ENCODE measurements at regions not wholly inside any gene's neighbourhood (a gene's known extent, or its start where the extent isn't known, plus 50 kb on each side); places are given as distances from the start of the nearest gene placed in this dataset.

GRCh38 chr10:23611308-23612029 lies 172.6 kb downstream of the OTUD1 start:
- Histone ChIP-seq H3K27me3 (replicated peaks; ENCODE audit: insufficient read depth) (no peaks in the 10 kb centered on the region), H3K36me3 (ENCODE audit: low read depth) (no peaks in the 10 kb centered on the region), H3F3A (ENCODE audit: insufficient read depth) (no peaks in the 10 kb centered on the region), H3K4me1 (ENCODE audit: insufficient read depth) (no peaks in the 10 kb centered on the region), H3K9me3 (ENCODE audit: low read depth) (no peaks in the 10 kb centered on the region), H2AFZ (no peak overlapping the region), H3K27ac (no peak overlapping the region), H3K9ac (no peak overlapping the region), H3K4me2 (ENCODE audit: unreplicated experiment) (no peak overlapping the region), H4K20me1 (ENCODE audit: insufficient read depth) (no peaks in the 10 kb centered on the region), H3K9me2 (ENCODE audit: insufficient read depth) (no peaks in the 10 kb centered on the region), H3K79me2 (ENCODE audit: insufficient read depth) (no peaks in the 10 kb centered on the region), H3K4me3 (no peak overlapping the region)
- no peak for DNase-seq
- WGBS, 2 experiments (ENCODE audit: low coverage in 1 of 2, low lambda C conversion rate in 2 of 2, missing lambda C conversion rate in 2 of 2): 19 to 24% methylated on average over 6 of the region's 6 CpGs
- TF ChIP-seq EZH2phosphoT487 (IDR thresholded peaks at IDR 0.05; ENCODE audit: insufficient read depth, low read depth) (no peak), EZH2 (IDR thresholded peaks at IDR 0.05; ENCODE audit: insufficient read depth, poor library complexity, severe bottlenecking) (no peak)
- in situ Hi-C loops (cut with MboI): no loop called here

- DNase-seq: no peak
- WGBS, 2 experiments (ENCODE audit: low coverage in 1 of 2, low lambda C conversion rate in 2 of 2, missing lambda C conversion rate in 2 of 2): 46% methylated on average over 2 of the region's 2 CpGs
Observed at GRCh38 chr10:23613900-23614299, 175.0 kb downstream of the OTUD1 start.

GRCh38 chr10:23614483-23614882 lies 175.6 kb downstream of the OTUD1 start:
- Histone ChIP-seq H2AFZ (no peak overlapping the region), H3K79me2 (ENCODE audit: insufficient read depth) (no peaks in the 10 kb centered on the region), H3K4me3 (no peak overlapping the region), H3K36me3 (ENCODE audit: low read depth) (no peaks in the 10 kb centered on the region), H3K9me3 (ENCODE audit: low read depth) (no peaks in the 10 kb centered on the region), H3F3A (ENCODE audit: insufficient read depth) (no peaks in the 10 kb centered on the region), H3K27ac (no peak overlapping the region), H3K9ac (no peak overlapping the region), H3K27me3 (replicated peaks; ENCODE audit: insufficient read depth) (no peaks in the 10 kb centered on the region), H3K4me2 (ENCODE audit: unreplicated experiment) (no peak overlapping the region), H3K4me1 (ENCODE audit: insufficient read depth) (no peaks in the 10 kb centered on the region), H4K20me1 (ENCODE audit: insufficient read depth) (no peaks in the 10 kb centered on the region), H3K9me2 (ENCODE audit: insufficient read depth) (no peaks in the 10 kb centered on the region)
- in situ Hi-C loops (cut with MboI): no loop called here
- no peak for DNase-seq
- TF ChIP-seq EZH2 (IDR thresholded peaks at IDR 0.05; ENCODE audit: insufficient read depth, poor library complexity, severe bottlenecking): no peak
- no peak for TF ChIP-seq EZH2phosphoT487 (IDR thresholded peaks at IDR 0.05; ENCODE audit: insufficient read depth, low read depth)
- WGBS, 2 experiments (ENCODE audit: low coverage in 1 of 2, low lambda C conversion rate in 2 of 2, missing lambda C conversion rate in 2 of 2): 24 to 30% methylated on average over 1 of the region's 1 CpG

More at GRCh38 chr10:23613900-23614299, 175.0 kb downstream of the OTUD1 start:
- Histone ChIP-seq H3K27me3 (replicated peaks; ENCODE audit: insufficient read depth) (no peaks in the 10 kb centered on the region), H3K27ac (no peak overlapping the region), H3K9ac (no peak overlapping the region), H3K4me1 (ENCODE audit: insufficient read depth) (no peaks in the 10 kb centered on the region), H4K20me1 (ENCODE audit: insufficient read depth) (no peaks in the 10 kb centered on the region), H3K9me3 (ENCODE audit: low read depth) (no peaks in the 10 kb centered on the region), H2AFZ (no peak overlapping the region), H3K36me3 (ENCODE audit: low read depth) (no peaks in the 10 kb centered on the region), H3F3A (ENCODE audit: insufficient read depth) (no peaks in the 10 kb centered on the region), H3K9me2 (ENCODE audit: insufficient read depth) (no peaks in the 10 kb centered on the region), H3K79me2 (ENCODE audit: insufficient read depth) (no peaks in the 10 kb centered on the region), H3K4me2 (ENCODE audit: unreplicated experiment) (no peak overlapping the region), H3K4me3 (no peak overlapping the region)
- TF ChIP-seq EZH2 (IDR thresholded peaks at IDR 0.05; ENCODE audit: insufficient read depth, poor library complexity, severe bottlenecking): no peak
- no peak for TF ChIP-seq EZH2phosphoT487 (IDR thresholded peaks at IDR 0.05; ENCODE audit: insufficient read depth, low read depth)
- in situ Hi-C loops (cut with MboI): no loop called here

GRCh38 chr10:23630376-23630775 lies 191.5 kb downstream of the OTUD1 start:
- no peaks in the 10 kb centered on the region for H3K79me2 ChIP-seq (ENCODE audit: insufficient read depth)
- TF ChIP-seq EZH2phosphoT487 (IDR thresholded peaks at IDR 0.05; ENCODE audit: insufficient read depth, low read depth): no peak
- no peak for TF ChIP-seq EZH2 (IDR thresholded peaks at IDR 0.05; ENCODE audit: insufficient read depth, poor library complexity, severe bottlenecking)

More at GRCh38 chr10:23630376-23630775, 191.5 kb downstream of the OTUD1 start:
- no peak for DNase-seq
- no peaks in the 10 kb centered on the region for H3K9me2 ChIP-seq (ENCODE audit: insufficient read depth)
- H3K4me3 ChIP-seq: no peak overlapping the region
- no peaks in the 10 kb centered on the region for H3K9me3 ChIP-seq (ENCODE audit: low read depth)
- H3K4me2 ChIP-seq (ENCODE audit: unreplicated experiment): no peak overlapping the region
- H3K4me1 ChIP-seq (ENCODE audit: insufficient read depth): no peaks in the 10 kb centered on the region
- H3K27me3 ChIP-seq (replicated peaks; ENCODE audit: insufficient read depth): no peaks in the 10 kb centered on the region
- no peak overlapping the region for H3K27ac ChIP-seq
- H4K20me1 ChIP-seq (ENCODE audit: insufficient read depth): no peaks in the 10 kb centered on the region
- no peaks in the 10 kb centered on the region for H3K36me3 ChIP-seq (ENCODE audit: low read depth)
- in situ Hi-C loops (cut with MboI): no loop called here
- no peak overlapping the region for H2AFZ ChIP-seq
- no peak overlapping the region for H3K9ac ChIP-seq
- no peaks in the 10 kb centered on the region for H3F3A ChIP-seq (ENCODE audit: insufficient read depth)

Measured in GM23248 (cell line).